GM20000 (cell line): ENCODE measurements at regions not wholly inside any gene's neighbourhood (a gene's known extent, or its start where the extent isn't known, plus 50 kb on each side); places are given as distances from the start of the nearest gene placed in this dataset.

ENCODE experiments used
- DNase-seq: peaks from one replicate; pipeline ENCODE4 v3.0.0; 2012; ENCODE audit warnings: low spot score
- CTCF ChIP-seq: IDR thresholded peaks from 2 replicates; pipeline ENCODE4 v1.5.1; 2012; ENCODE audit warnings: mild to moderate bottlenecking, control low read depth; ENCODE audit errors: extremely low read depth, missing control alignments

GRCh38 chr5:110108520-110108919 is 418.8 kb downstream of the MAN2A1 start:
- no peak for TF ChIP-seq CTCF
- DNase-seq = no peak

- TF ChIP-seq CTCF = no peak
- no peak for DNase-seq
Observed at GRCh38 chr5:110109667-110110066, 419.9 kb downstream of the MAN2A1 start.

GRCh38 chr5:110112348-110112747 is 422.6 kb downstream of the MAN2A1 start:
- no peak for DNase-seq
- no peak for TF ChIP-seq CTCF

- TF ChIP-seq CTCF = no peak
- no peak for DNase-seq
Observed at GRCh38 chr5:110115503-110115902, 425.8 kb downstream of the MAN2A1 start.

- no peak for DNase-seq
- TF ChIP-seq CTCF = no peak
Observed at GRCh38 chr5:110116539-110116938, 426.8 kb downstream of the MAN2A1 start.

GRCh38 chr5:110134963-110135935 is 445.5 kb downstream of the MAN2A1 start:
- no peak for TF ChIP-seq CTCF
- no peak for DNase-seq

- no peak for DNase-seq
- TF ChIP-seq CTCF = no peak
Observed at GRCh38 chr5:110150199-110150598, 460.5 kb downstream of the MAN2A1 start.
